GM12865 (cell line): ENCODE measurements at regions not wholly inside any gene's neighbourhood (a gene's known extent, or its start where the extent isn't known, plus 50 kb on each side); places are given as distances from the start of the nearest gene placed in this dataset.

Experiments
- DNase-seq: peaks from one replicate; pipeline ENCODE4 v3.0.0; 2010; ENCODE audit warnings: low read depth
- H3K4me3 ChIP-seq: 2 replicates; pipeline ENCODE4 v1.5.1; 2011; ENCODE audit warnings: mild to moderate bottlenecking, low read depth, low read length, control low read depth
- CTCF ChIP-seq: IDR thresholded peaks from 2 replicates; pipeline ENCODE4 v1.5.1; 2011; ENCODE audit warnings: low read length, control low read depth, low read depth, inconsistent platforms; ENCODE audit not compliant: insufficient read depth; ENCODE audit errors: missing control alignments

DNA sequence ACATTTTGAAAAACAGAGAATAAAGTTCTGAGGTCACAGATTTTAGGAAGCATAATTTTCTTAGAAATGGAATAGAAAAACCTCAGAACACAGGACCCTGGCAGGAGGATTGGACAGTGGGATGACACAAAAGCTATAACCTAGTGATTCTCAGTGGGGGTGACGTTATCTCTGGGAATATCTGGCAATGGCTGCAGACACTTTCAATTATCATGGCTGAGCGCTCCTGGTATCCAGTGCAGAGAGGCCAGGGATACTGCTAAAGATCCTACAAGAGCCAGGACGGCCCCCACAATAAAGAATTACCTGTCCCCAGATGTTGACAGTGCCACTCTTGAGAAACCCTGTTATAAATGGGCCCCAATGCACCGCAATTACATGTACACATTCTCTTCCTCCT, 117.2 kb upstream of the SPRED2 start:
- DNase-seq: no peak
- no peak overlapping the region for H3K4me3 ChIP-seq
- TF ChIP-seq CTCF: no peak

GRCh38 chr2:65549257-65549627, 116.8 kb upstream of the SPRED2 start:
- TF ChIP-seq CTCF: no peak

DNA sequence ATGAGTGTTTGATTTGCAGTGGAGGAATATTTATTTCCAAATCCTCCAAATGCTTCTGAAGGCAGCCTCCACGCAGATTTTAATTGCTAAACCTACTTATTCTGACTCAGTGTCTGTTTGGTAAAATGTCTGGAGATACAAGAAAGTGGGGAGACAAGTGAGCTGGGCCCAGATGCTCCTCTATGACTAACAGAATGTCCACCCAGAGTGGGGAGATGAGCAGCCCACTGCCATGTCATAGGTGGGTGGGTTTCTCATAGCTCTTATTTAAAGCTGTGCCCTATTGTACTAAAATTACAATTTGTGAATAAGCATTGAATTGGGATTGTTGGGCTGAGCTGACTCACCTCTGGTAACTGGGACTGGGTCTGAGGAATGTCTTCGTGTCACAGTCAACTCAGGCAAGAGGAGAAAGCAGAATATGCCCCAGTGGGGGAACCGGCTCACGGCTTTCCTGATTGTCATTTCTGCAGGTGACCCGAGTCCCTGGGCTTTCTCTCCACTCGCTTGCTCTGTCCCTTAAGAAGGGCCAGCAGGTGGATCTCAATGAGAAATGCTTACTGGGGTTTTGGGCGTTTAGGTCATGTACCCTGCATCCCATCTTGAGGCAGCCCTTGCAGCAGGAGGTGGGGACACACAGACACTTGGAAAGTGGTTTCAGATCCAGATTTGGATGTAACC, 116.3 kb upstream of the SPRED2 start:
- DNase-seq: no peak
- H3K4me3 ChIP-seq: no peak overlapping the region
- TF ChIP-seq CTCF: no peak

More at GRCh38 chr2:65549257-65549627, 116.8 kb upstream of the SPRED2 start:
- no peak for DNase-seq
- H3K4me3 ChIP-seq: no peak overlapping the region

DNA sequence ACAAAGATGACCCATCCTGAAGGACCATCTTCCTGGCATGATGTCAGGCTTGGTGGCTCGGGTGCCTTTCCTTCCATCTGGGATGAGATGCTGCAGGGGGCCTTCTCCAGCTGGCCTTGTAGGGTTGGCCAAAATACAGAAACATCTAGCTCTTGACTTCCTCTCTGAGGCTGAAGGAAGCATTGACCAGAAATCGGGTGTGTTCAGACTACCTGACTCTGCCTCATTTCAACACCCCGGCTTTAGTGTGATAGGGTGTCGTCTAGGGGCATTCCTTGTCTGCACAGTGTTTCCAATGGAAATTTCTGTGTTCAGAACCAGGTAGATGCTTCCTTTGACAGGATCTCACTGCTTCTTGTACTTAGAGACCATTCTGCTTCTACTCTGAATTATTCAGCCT, 115.7 kb upstream of the SPRED2 start:
- no peak for TF ChIP-seq CTCF

GRCh38 chr2:65545837-65546805, 113.7 kb upstream of the SPRED2 start:
- H3K4me3 ChIP-seq: no peak overlapping the region
- no peak for TF ChIP-seq CTCF
- DNase-seq: no peak

More for the DNA sequence above, 115.7 kb upstream of the SPRED2 start:
- DNase-seq: no peak
- no peak overlapping the region for H3K4me3 ChIP-seq

DNA sequence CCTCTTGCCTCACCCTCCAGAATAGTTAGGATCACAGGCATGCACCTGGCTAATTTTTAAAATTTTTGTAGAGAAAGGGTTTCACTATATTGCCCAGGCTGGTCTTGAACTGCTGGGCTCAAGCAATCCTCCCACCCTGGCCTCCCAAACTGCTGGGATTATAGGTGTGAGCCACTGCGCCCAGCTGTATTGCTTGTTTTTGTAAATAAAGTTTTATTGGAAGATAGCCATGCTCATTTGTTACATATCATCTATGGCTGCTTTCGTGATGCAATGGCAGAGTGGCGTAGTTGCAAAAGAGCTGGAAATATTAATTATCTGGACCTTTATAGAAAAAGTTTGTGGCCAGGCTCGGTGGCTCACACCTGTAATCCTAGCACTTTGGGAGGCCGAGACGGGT, 109.4 kb upstream of the SPRED2 start:
- DNase-seq: no peak
- H3K4me3 ChIP-seq: no peak overlapping the region
- TF ChIP-seq CTCF: no peak
